Colonic mucosa (tissue), 4 donors: ENCODE measurements at regions not wholly inside any gene's neighbourhood (a gene's known extent, or its start where the extent isn't known, plus 50 kb on each side); places are given as distances from the start of the nearest gene placed in this dataset.
"Not testable (repeated sequence)": the region's sequence is repeated elsewhere in the genome, so short reads cannot be mapped to it uniquely, and the experiment has no call there.

Experiments
- DNase-seq: peaks from one replicate; pipeline ENCODE4 v3.0.0-alpha.2; 2020
- H3K27ac ChIP-seq: fragments of 200-600 bp; one replicate; pipeline ENCODE4 v1.8.0; 2021
- H3K27me3 ChIP-seq: fragments of 200-600 bp; one replicate; pipeline ENCODE4 v1.8.0; 2021
- H3K36me3 ChIP-seq: fragments of 200-600 bp; one replicate; pipeline ENCODE4 v1.8.0; 2021
- H3K4me1 ChIP-seq: fragments of 200-600 bp; one replicate; pipeline ENCODE4 v1.8.0; 2021; ENCODE audit warnings: mild to moderate bottlenecking
- H3K4me3 ChIP-seq: fragments of 200-600 bp; one replicate; pipeline ENCODE4 v1.8.0; 2021
- H3K9ac ChIP-seq, 2 donors: one replicate each; pipeline ENCODE4 v1.7.0; 2013; ENCODE audit warnings: control low read depth in 2 of 2, low read depth in 2 of 2, low read length in 2 of 2
- H3K9me3 ChIP-seq: fragments of 200-600 bp; one replicate; pipeline ENCODE4 v1.8.0; 2021
- CTCF ChIP-seq: fragments of 200-600 bp; IDR thresholded peaks from one replicate; pipeline ENCODE4 v1.8.0; 2022; ENCODE audit warnings: antibody characterized with exemption, mild to moderate bottlenecking
- intact Hi-C: fragments of 100-400 bp; cut with DNase I; formaldehyde crosslinking; loops from one replicate; pipeline ENCODE4 v1.14.1; 2022
- donor health status: healthy.
- donor health status: DM: no; HTN: no; CAD: no.
- donor health status: DM: no; HTN: no; CAD: no.

GRCh38 chr9:22508354-22508753, 61.7 kb downstream of the DMRTA1 start:
- H3K4me3 ChIP-seq, H3K36me3 ChIP-seq, intact Hi-C loops, DNase-seq, H3K4me1 ChIP-seq, H3K27ac ChIP-seq, H3K27me3 ChIP-seq, H3K9me3 ChIP-seq, H3K9ac ChIP-seq: not testable (repeated sequence)

- TF ChIP-seq CTCF: no peak
- Histone ChIP-seq H3K4me3 (no peak overlapping the region), H3K9ac (no peak overlapping the region), H3K4me1 (no peaks in the 10 kb centered on the region), H3K27ac (no peak overlapping the region), H3K9me3 (no peaks in the 10 kb centered on the region), H3K36me3 (no peaks in the 10 kb centered on the region), H3K27me3 (no peaks in the 10 kb centered on the region)
- DNase-seq: no peak
- intact Hi-C loops: no loop called here
These were observed 62.2 kb downstream of the DMRTA1 start for GRCh38 chr9:22508790-22509189.

- TF ChIP-seq CTCF: no peak
- Histone ChIP-seq H3K4me1 (no peaks in the 10 kb centered on the region), H3K4me3 (no peak overlapping the region), H3K27me3 (no peaks in the 10 kb centered on the region), H3K36me3 (no peaks in the 10 kb centered on the region), H3K9ac (no peak overlapping the region), H3K9me3 (no peaks in the 10 kb centered on the region), H3K27ac (no peak overlapping the region)
- DNase-seq: no peak
- intact Hi-C loops: no loop called here
These were observed 65.9 kb downstream of the DMRTA1 start for GRCh38 chr9:22512495-22512894.

- H3K9me3 ChIP-seq: no peaks in the 10 kb centered on the region
- intact Hi-C loops: no loop called here
- no peak for DNase-seq
- TF ChIP-seq CTCF: no peak
- no peak overlapping the region for H3K4me3 ChIP-seq
- no peaks in the 10 kb centered on the region for H3K4me1 ChIP-seq
- no peak overlapping the region for H3K9ac ChIP-seq
- H3K27me3 ChIP-seq: no peaks in the 10 kb centered on the region
- H3K27ac ChIP-seq: no peak overlapping the region
- H3K36me3 ChIP-seq: no peaks in the 10 kb centered on the region
These were observed 68.2 kb downstream of the DMRTA1 start for GRCh38 chr9:22514871-22515270.

GRCh38 chr9:22522206-22522740, 75.6 kb downstream of the DMRTA1 start:
- TF ChIP-seq CTCF: no peak
- Histone ChIP-seq H3K27me3 (no peaks in the 10 kb centered on the region), H3K36me3 (no peaks in the 10 kb centered on the region), H3K27ac (no peak overlapping the region), H3K9me3 (no peaks in the 10 kb centered on the region), H3K4me3 (no peak overlapping the region), H3K9ac (no peak overlapping the region), H3K4me1 (no peaks in the 10 kb centered on the region)
- intact Hi-C loops: no loop called here
- no peak for DNase-seq

- no peak for DNase-seq
- Histone ChIP-seq H3K9me3 (no peaks in the 10 kb centered on the region), H3K9ac (no peak overlapping the region), H3K36me3 (no peaks in the 10 kb centered on the region), H3K4me1 (no peaks in the 10 kb centered on the region), H3K27ac (no peak overlapping the region), H3K4me3 (no peak overlapping the region), H3K27me3 (no peaks in the 10 kb centered on the region)
- TF ChIP-seq CTCF: no peak
- intact Hi-C loops: no loop called here
These were observed 81.9 kb downstream of the DMRTA1 start for GRCh38 chr9:22528485-22528884.
